A549 (cell line): ENCODE measurements at regions not wholly inside any gene's neighbourhood (a gene's known extent, or its start where the extent isn't known, plus 50 kb on each side); places are given as distances from the start of the nearest gene placed in this dataset.

Experiments used
- ATAC-seq, 2 experiments: fragments of 200-7000 bp in 1 of 2; fragments of >200 bp in 1 of 2; cut with Nextera tagmentation in 1 of 2; cut with Tn5 transposase in 1 of 2; 3 replicates each; pipeline versions ENCODE4 v1.8.0 to v1.9.1; 2018 to 2020; ENCODE audit warnings: mild to moderate bottlenecking in 1 of 2, moderate library complexity in 1 of 2
- CTCF ChIA-PET: fragments of 300-600 bp; sonication (Branson Sonifier 250); formaldehyde crosslinking; extraction: SDS; loops from one replicate; lab custom pipeline; 2021; ENCODE audit warnings: antibody characterized with exemption, inconsistent platforms; lab: Yijun Ruan, JAX
- POLR2A ChIA-PET: fragments of 350-600 bp; formaldehyde crosslinking; extraction: SDS; loops from one replicate; lab custom pipeline; 2021; ENCODE audit warnings: antibody characterized with exemption, inconsistent platforms; lab: Yijun Ruan, JAX
- DNase-seq, 2 experiments: peaks; one replicate each; pipeline versions ENCODE4 v3.0.0 to v3.0.0-alpha.2; 2011 to 2016; ENCODE audit warnings: low read depth in 1 of 2, low spot score in 1 of 2
- FAIRE-seq: peaks from 2 replicates; lab custom pipeline; 2011; peaks lifted over from hg19 to GRCh38; lab: Jason Lieb, UNC
- H3K27ac ChIP-seq, 2 experiments: fragments of >200 bp; sonication (Bioruptor Twin); formaldehyde crosslinking; 3 replicates each; pipeline ENCODE4 v1.5.1; 2016 to 2017
- H3K4me1 ChIP-seq: fragments of >200 bp; sonication (Bioruptor Twin); formaldehyde crosslinking; 3 replicates; pipeline ENCODE4 v1.6.1; 2016
- H3K4me2 ChIP-seq: fragments of >200 bp; sonication (Bioruptor Twin); formaldehyde crosslinking; 3 replicates; pipeline ENCODE4 v1.6.1; 2016
- H3K4me3 ChIP-seq: fragments of >200 bp; sonication (Bioruptor Twin); formaldehyde crosslinking; 3 replicates; pipeline ENCODE4 v1.5.1; 2016
- H3K9me3 ChIP-seq: fragments of >200 bp; sonication (Bioruptor Twin); formaldehyde crosslinking; 3 replicates; pipeline ENCODE4 v1.6.1; 2016
- BCL3 ChIP-seq: fragments of >200 bp; sonication (Bioruptor Twin); formaldehyde crosslinking; IDR thresholded peaks from 3 replicates; pipeline ENCODE4 v1.6.1; 2016
- CHD4 ChIP-seq: fragments of 200-600 bp; sonication (generic); IDR thresholded peaks from 2 replicates; pipeline ENCODE4 v1.6.1; 2016; ENCODE audit warnings: antibody characterized with exemption, mild to moderate bottlenecking, borderline replicate concordance
- CTCF ChIP-seq: fragments of >200 bp; sonication (Bioruptor Twin); formaldehyde crosslinking; IDR thresholded peaks from 3 replicates; pipeline ENCODE4 v1.5.1; 2016
- EHF ChIP-seq: fragments of 250-450 bp; sonication (Bioruptor Pico); IDR thresholded peaks from 2 replicates; pipeline ENCODE4 v1.5.0; 2020; ENCODE audit warnings: mild to moderate bottlenecking
- EP300 ChIP-seq, 2 experiments: fragments of >200 bp; sonication (Bioruptor Twin); formaldehyde crosslinking; IDR thresholded peaks; 2 replicates in 1 of 2; 3 replicates in 1 of 2; pipeline ENCODE4 v1.6.1; 2016 to 2017
- FOSB ChIP-seq: fragments of 250-450 bp; sonication (Bioruptor Pico); IDR thresholded peaks from 2 replicates; pipeline ENCODE4 v1.5.0; 2020; ENCODE audit warnings: mild to moderate bottlenecking, moderate library complexity
- HDAC2 ChIP-seq: fragments of 200-600 bp; sonication (generic); IDR thresholded peaks from 2 replicates; pipeline ENCODE4 v1.6.1; 2016
- HEYL ChIP-seq: fragments of 250-450 bp; sonication (Bioruptor Pico); IDR thresholded peaks from 2 replicates; pipeline ENCODE4 v1.8.0; 2021; ENCODE audit warnings: mild to moderate bottlenecking, moderate library complexity
- HOXA7 ChIP-seq: fragments of 250-450 bp; sonication (Bioruptor Pico); IDR thresholded peaks from 2 replicates; pipeline ENCODE4 v1.5.0; 2020; ENCODE audit warnings: mild to moderate bottlenecking, moderate library complexity
- JUN ChIP-seq, 2 experiments: fragments of >200 bp; sonication (Bioruptor Twin); formaldehyde crosslinking; IDR thresholded peaks; 2 replicates in 1 of 2; 3 replicates in 1 of 2; pipeline ENCODE4 v1.6.1; 2016 to 2017
- MAFK ChIP-seq: fragments of 450-650 bp; IDR thresholded peaks from 2 replicates; pipeline ENCODE4 v1.6.1; 2014; ENCODE audit not compliant: partially characterized antibody
- NFE2L2 ChIP-seq: fragments of 150-350 bp; conservative IDR thresholded peaks from 2 replicates; pipeline ENCODE4 v1.6.1; 2014; ENCODE audit warnings: low read length
- NPAS2 ChIP-seq: fragments of 250-450 bp; sonication (Bioruptor Pico); IDR thresholded peaks from 2 replicates; pipeline ENCODE4 v1.8.0; 2022; ENCODE audit warnings: mild to moderate bottlenecking, moderate library complexity, borderline replicate concordance
- NR3C1 ChIP-seq: fragments of >200 bp; sonication (Bioruptor Twin); formaldehyde crosslinking; IDR thresholded peaks from 3 replicates; pipeline ENCODE4 v1.6.1; 2017
- RCOR1 ChIP-seq: fragments of 150-350 bp; IDR thresholded peaks from 2 replicates; pipeline ENCODE4 v1.6.1; 2014; ENCODE audit warnings: antibody characterized with exemption, low read length, low read depth
- RFX5 ChIP-seq: fragments of 450-650 bp; IDR thresholded peaks from 2 replicates; pipeline ENCODE4 v1.7.1; 2014; ENCODE audit warnings: antibody characterized with exemption, mild to moderate bottlenecking, moderate library complexity
- TFCP2L1 ChIP-seq: fragments of 250-450 bp; sonication (Bioruptor Pico); IDR thresholded peaks from 2 replicates; pipeline ENCODE4 v1.5.0; 2021; ENCODE audit warnings: mild to moderate bottlenecking
- USF2 ChIP-seq: fragments of 450-650 bp; IDR thresholded peaks from 2 replicates; pipeline ENCODE4 v1.6.1; 2014; ENCODE audit warnings: antibody characterized with exemption
- ZC3H11A ChIP-seq: fragments of 450-650 bp; IDR thresholded peaks from 2 replicates; pipeline ENCODE4 v1.6.1; 2014; ENCODE audit warnings: antibody characterized with exemption, mild to moderate bottlenecking
- ZNF302 ChIP-seq: fragments of 250-450 bp; sonication (Bioruptor Pico); IDR thresholded peaks from 2 replicates; pipeline ENCODE4 v1.9.0; 2021; ENCODE audit warnings: inconsistent platforms, mild to moderate bottlenecking, moderate library complexity
- WGBS: methylation state at CpG from one replicate; pipeline ENCODE4 v1.1.6; 2017; ENCODE audit errors: missing lambda C conversion rate; 5-methylcytosine and 5-hydroxymethylcytosine counted together
- TF ChIP-seq, protein P1 (sequence below): fragments of 250-450 bp; sonication (Bioruptor Pico); IDR thresholded peaks from 2 replicates; pipeline ENCODE4 v1.5.0; 2021; ENCODE audit warnings: mild to moderate bottlenecking, moderate library complexity, borderline replicate concordance
- TF ChIP-seq, protein P2 (sequence below): fragments of >200 bp; sonication (Bioruptor Twin); formaldehyde crosslinking; IDR thresholded peaks from 2 replicates; pipeline ENCODE4 v1.6.1; 2016

- TF ChIP-seq BCL3, result no peak
Measured at GRCh38 chr22:49606562-49607290, 220.9 kb downstream of the BRD1 start (continued).

GRCh38 chr22:49604732-49605302, 222.9 kb downstream of the BRD1 start:
- no peaks in the 10 kb centered on the region for H3K4me1 ChIP-seq
- no peak overlapping the region for H3K4me3 ChIP-seq
- no peak overlapping the region for H3K27ac ChIP-seq
- WGBS, result 17% methylated on average over 3 of the region's 3 CpGs
- DNase-seq (no peak), ATAC-seq (no peak), FAIRE-seq (no peak)
- H3K9me3 ChIP-seq, result peaks cover 7% of the 10 kb centered on the region; the same call in 1 of the 3 replicates
- CTCF ChIA-PET, result no interaction called here
- no peak overlapping the region for H3K4me2 ChIP-seq
- TF ChIP-seq USF2, result no peak
- TF ChIP-seq ZC3H11A, result no peak
- no peak for TF ChIP-seq HDAC2
- TF ChIP-seq RFX5, result no peak
- no peak for TF ChIP-seq EHF (CRISPR knock-in tag)
- no peak for TF ChIP-seq HEYL
- no peak for TF ChIP-seq ZNF302 (CRISPR knock-in tag)
- no peak for TF ChIP-seq NFE2L2
- no peak for TF ChIP-seq CTCF
- TF ChIP-seq FOSB (CRISPR knock-in tag), result no peak
- TF ChIP-seq TFCP2L1 (CRISPR knock-in tag), result no peak
- TF ChIP-seq CHD4, result no peak
- TF ChIP-seq, protein P1, sequence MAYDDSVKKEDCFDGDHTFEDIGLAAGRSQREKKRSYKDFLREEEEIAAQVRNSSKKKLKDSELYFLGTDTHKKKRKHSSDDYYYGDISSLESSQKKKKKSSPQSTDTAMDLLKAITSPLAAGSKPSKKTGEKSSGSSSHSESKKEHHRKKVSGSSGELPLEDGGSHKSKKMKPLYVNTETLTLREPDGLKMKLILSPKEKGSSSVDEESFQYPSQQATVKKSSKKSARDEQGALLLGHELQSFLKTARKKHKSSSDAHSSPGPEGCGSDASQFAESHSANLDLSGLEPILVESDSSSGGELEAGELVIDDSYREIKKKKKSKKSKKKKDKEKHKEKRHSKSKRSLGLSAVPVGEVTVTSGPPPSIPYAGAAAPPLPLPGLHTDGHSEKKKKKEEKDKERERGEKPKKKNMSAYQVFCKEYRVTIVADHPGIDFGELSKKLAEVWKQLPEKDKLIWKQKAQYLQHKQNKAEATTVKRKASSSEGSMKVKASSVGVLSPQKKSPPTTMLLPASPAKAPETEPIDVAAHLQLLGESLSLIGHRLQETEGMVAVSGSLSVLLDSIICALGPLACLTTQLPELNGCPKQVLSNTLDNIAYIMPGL (CRISPR knock-in tag), result no peak
- no peak for TF ChIP-seq HOXA7
- TF ChIP-seq JUN (IDR thresholded peaks at IDR 0.05), result no peak
- POLR2A ChIA-PET, result no interaction called here

- no peak overlapping the region for H3K4me2 ChIP-seq
- ChIA-PET CTCF (no interaction called here), POLR2A (no interaction called here)
- FAIRE-seq (no peak), ATAC-seq (no peak), DNase-seq (no peak)
- peaks cover 7% of the 10 kb centered on the region; the same call in 1 of the 3 replicates for H3K9me3 ChIP-seq
- no peak overlapping the region for H3K27ac ChIP-seq
- no peaks in the 10 kb centered on the region for H3K4me1 ChIP-seq
- H3K4me3 ChIP-seq, result no peak overlapping the region
- no peak for TF ChIP-seq RCOR1
- no peak for TF ChIP-seq USF2
- no peak for TF ChIP-seq MAFK
- TF ChIP-seq CTCF, result no peak
- no peak for TF ChIP-seq JUN (IDR thresholded peaks at IDR 0.05)
- TF ChIP-seq NR3C1, result no peak
- TF ChIP-seq RFX5, result no peak
- TF ChIP-seq EP300 (IDR thresholded peaks at IDR 0.05), result no peak
- no peak for TF ChIP-seq NPAS2 (CRISPR knock-in tag)
- TF ChIP-seq, protein P2, sequence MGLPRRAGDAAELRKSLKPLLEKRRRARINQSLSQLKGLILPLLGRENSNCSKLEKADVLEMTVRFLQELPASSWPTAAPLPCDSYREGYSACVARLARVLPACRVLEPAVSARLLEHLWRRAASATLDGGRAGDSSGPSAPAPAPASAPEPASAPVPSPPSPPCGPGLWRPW, result no peak
- WGBS, result 22% methylated on average over 6 of the region's 10 CpGs
Measured at GRCh38 chr22:49603016-49603415, 224.7 kb downstream of the BRD1 start.
